ENCODE measurements at regions not wholly inside any gene's neighbourhood (a gene's known extent, or its start where the extent isn't known, plus 50 kb on each side); places are given as distances from the start of the nearest gene placed in this dataset.

DNA sequence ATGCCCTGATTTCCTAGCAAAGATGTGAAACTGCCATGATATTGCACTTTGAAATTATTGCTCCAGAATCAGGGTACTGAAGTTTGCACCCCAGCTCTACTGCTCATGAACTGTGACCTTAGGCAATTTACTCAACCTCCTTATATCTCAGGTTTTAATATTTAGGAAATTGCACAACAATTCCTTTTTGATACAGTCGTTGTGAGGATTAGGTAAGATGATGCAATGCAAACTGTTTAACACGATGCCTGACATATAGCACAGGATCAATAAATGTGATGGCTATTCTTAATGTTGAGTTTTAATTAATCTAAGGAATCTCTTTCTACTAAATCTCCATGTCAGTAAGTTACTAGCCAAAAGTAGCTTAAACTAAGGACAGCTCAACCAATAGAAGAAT lies 555.8 kb downstream of the GALC start:
- no peak overlapping the region for H3K4me3 ChIP-seq (ENCODE audit: low read depth, low read length)
- TF ChIP-seq, protein P1, sequence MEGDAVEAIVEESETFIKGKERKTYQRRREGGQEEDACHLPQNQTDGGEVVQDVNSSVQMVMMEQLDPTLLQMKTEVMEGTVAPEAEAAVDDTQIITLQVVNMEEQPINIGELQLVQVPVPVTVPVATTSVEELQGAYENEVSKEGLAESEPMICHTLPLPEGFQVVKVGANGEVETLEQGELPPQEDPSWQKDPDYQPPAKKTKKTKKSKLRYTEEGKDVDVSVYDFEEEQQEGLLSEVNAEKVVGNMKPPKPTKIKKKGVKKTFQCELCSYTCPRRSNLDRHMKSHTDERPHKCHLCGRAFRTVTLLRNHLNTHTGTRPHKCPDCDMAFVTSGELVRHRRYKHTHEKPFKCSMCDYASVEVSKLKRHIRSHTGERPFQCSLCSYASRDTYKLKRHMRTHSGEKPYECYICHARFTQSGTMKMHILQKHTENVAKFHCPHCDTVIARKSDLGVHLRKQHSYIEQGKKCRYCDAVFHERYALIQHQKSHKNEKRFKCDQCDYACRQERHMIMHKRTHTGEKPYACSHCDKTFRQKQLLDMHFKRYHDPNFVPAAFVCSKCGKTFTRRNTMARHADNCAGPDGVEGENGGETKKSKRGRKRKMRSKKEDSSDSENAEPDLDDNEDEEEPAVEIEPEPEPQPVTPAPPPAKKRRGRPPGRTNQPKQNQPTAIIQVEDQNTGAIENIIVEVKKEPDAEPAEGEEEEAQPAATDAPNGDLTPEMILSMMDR (conservative IDR thresholded peaks at IDR 0.05; ENCODE audit: low read depth, low read length) = no peak
- DNase-seq (ENCODE audit: low read depth) = no peak

DNA sequence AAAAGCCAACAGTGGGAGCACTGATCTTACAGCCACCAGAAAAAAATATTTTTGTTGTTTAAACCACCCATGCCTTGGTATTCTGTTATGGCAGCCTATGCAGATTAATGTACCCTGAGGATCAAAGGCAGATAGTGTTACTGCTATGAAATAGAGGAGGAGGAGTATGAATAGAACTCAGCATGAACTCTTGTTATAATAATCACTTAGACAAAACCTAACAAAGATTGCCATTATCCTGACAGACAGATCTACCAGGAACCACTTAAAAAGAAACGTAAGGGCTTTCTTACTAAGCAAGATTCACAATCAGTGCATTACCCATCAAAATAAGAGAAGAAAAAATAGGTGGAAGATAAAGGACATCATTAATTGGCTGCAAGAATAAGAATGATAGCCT lies 558.3 kb downstream of the GALC start:
- DNase-seq (ENCODE audit: low read depth) = no peak
- H3K4me3 ChIP-seq (ENCODE audit: low read depth, low read length) = no peak overlapping the region
- TF ChIP-seq, protein P1 (conservative IDR thresholded peaks at IDR 0.05; ENCODE audit: low read depth, low read length) = no peak

DNA sequence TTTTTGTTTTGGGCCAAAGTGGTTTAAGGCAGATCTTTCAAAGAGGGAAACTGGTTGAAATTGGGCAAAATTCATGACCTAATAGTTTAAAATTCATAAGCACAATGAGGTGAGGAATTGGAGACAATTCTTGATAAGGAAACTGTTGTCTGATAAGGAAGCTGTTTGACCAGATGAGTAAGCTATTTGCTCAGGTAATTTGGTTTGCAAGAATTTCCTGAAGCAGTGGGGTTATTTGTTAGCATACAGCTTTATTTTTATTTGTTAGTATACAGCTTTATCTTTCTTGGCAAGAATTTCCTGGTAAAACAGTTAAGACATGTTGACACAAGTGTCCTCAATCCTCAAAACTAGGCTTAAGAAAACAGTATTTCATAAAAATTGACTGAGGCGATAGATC lies 559.0 kb downstream of the GALC start:
- no peak overlapping the region for H3K4me3 ChIP-seq (ENCODE audit: low read depth, low read length)
- no peak for DNase-seq (ENCODE audit: low read depth)
- TF ChIP-seq, protein P1 (conservative IDR thresholded peaks at IDR 0.05; ENCODE audit: low read depth, low read length) = no peak

DNA sequence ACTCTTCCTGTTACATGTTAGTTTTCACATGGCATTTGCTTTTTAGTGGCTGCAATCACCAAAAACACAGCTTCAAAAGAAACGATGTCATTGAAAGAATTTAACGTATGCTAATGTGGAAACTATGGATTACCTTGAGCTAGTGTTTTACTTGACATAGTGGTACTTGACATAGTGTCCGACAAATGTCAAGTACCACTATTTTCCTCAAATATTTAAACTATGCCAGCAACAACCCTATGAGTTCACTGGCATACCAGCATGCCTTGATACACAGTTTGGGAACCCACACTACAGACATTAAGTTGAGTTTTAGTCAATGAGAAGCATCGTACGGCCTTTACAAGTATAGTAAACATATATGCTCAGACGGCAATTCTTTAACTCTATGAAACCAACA lies 560.3 kb downstream of the GALC start:
- no peak for DNase-seq (ENCODE audit: low read depth)
- no peak overlapping the region for H3K4me3 ChIP-seq (ENCODE audit: low read depth, low read length)
- TF ChIP-seq, protein P1 (conservative IDR thresholded peaks at IDR 0.05; ENCODE audit: low read depth, low read length) = no peak

DNA sequence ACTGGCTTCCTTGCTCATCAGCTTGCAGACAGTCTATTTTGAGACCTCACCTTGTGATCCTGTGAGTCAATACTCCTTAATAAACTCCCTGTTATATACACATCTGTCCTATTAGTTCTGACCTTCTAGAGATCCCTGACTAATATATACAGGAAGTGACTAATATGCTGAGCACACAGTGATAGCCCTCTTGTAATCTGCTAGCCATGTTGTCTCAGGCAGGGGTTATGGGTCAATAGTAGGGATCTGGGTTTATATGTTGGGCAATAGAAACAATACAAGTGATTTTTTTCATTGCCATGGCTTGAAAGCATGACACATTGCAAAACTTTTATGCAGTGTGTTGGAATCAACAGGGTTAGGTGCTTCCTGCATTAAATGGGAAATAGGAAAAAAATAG lies 562.2 kb downstream of the GALC start:
- TF ChIP-seq, protein P1 (conservative IDR thresholded peaks at IDR 0.05; ENCODE audit: low read depth, low read length) = no peak
- no peak overlapping the region for H3K4me3 ChIP-seq (ENCODE audit: low read depth, low read length)
- peak; percentile 38 for DNase-seq (ENCODE audit: low read depth)

DNA sequence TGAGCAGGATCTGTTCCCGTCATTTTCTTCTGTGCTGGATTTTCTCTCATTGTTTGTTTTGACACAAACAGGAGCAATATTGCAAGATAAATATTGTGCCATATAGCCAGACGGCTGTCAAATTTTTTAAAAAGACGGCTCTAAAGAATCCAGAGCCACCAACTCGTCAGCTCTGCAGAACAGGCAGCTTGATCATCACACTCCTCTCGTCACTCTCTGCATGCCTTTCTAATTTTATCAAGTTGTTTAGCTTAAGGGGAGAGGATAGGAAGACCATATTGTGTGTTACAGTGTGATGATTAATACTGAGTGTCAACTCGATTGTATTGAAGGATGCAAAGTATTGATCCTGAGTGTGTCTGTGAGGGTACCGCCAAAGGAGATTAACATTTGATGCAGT lies 562.8 kb downstream of the GALC start:
- H3K4me3 ChIP-seq (ENCODE audit: low read depth, low read length) = no peak overlapping the region
- DNase-seq (ENCODE audit: low read depth) = no peak
- TF ChIP-seq, protein P1 (conservative IDR thresholded peaks at IDR 0.05; ENCODE audit: low read depth, low read length) = no peak

DNA sequence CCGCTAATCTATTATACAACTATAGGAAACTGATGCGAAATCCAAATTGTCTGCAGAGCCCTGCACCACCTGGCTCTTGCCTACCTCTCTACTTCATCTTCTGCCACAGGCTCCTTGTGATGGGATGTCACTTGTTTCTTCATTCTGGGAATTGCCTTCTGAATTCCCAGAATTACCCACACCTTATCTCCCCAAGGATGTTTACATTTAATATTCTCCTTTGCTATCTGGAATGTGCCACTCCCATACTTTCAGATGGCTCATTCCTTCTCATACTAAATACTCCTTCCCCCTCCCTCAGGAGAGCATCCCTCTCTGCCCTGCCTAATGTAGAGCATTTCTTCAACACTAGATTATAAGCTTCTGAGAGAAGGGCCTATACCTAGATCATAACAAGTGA lies 573.1 kb downstream of the GALC start:
- TF ChIP-seq, protein P1 (conservative IDR thresholded peaks at IDR 0.05; ENCODE audit: low read depth, low read length) = no peak
- no peak overlapping the region for H3K4me3 ChIP-seq (ENCODE audit: low read depth, low read length)
- no peak for DNase-seq (ENCODE audit: low read depth)
